Endodermal cell (in vitro differentiated cells): ENCODE measurements at regions not wholly inside any gene's neighbourhood (a gene's known extent, or its start where the extent isn't known, plus 50 kb on each side); places are given as distances from the start of the nearest gene placed in this dataset.

Experiments
- DNase-seq: peaks from one replicate; pipeline ENCODE4 v3.0.0-alpha.2; 2017
- H3K27ac ChIP-seq: 2 replicates; pipeline ENCODE4 v1.5.1; 2013; ENCODE audit warnings: mild to moderate bottlenecking, low read depth, low read length, moderate library complexity
- H3K27me3 ChIP-seq: 2 replicates; pipeline ENCODE4 v1.6.1; 2013; ENCODE audit warnings: mild to moderate bottlenecking, low read length, moderate library complexity; ENCODE audit not compliant: insufficient read depth, control insufficient read depth, poor library complexity, severe bottlenecking
- H3K36me3 ChIP-seq: 2 replicates; pipeline ENCODE4 v1.7.0; 2013; ENCODE audit warnings: mild to moderate bottlenecking, low read length, moderate library complexity; ENCODE audit not compliant: control insufficient read depth, insufficient read depth
- H3K4me1 ChIP-seq: one replicate; pipeline ENCODE4 v1.7.0; 2013; ENCODE audit warnings: low read length; ENCODE audit not compliant: control insufficient read depth, insufficient read depth
- H3K4me3 ChIP-seq: 2 replicates; pipeline ENCODE4 v1.5.1; 2013; ENCODE audit warnings: mild to moderate bottlenecking, low read length, moderate library complexity
- H3K9ac ChIP-seq: 2 replicates; pipeline ENCODE4 v1.6.1; 2013; ENCODE audit warnings: mild to moderate bottlenecking, low read length, moderate library complexity; ENCODE audit not compliant: poor library complexity, severe bottlenecking; ENCODE audit errors: extremely low read depth
- H3K9me3 ChIP-seq: 2 replicates; pipeline ENCODE4 v1.6.1; 2013; ENCODE audit warnings: mild to moderate bottlenecking, low read length, moderate library complexity; ENCODE audit not compliant: control insufficient read depth
- H3K27ac Mint-ChIP-seq: 2 replicates; pipeline ENCODE4 v1.8.0; 2020; ENCODE audit warnings: mixed read lengths
- H3K27me3 Mint-ChIP-seq: 2 replicates; pipeline ENCODE4 v1.8.0; 2021; ENCODE audit warnings: mild to moderate bottlenecking, mixed read lengths; ENCODE audit not compliant: insufficient read depth
- H3K36me3 Mint-ChIP-seq: 2 replicates; pipeline ENCODE4 v1.8.0; 2020; ENCODE audit warnings: low read depth, mixed read lengths
- H3K4me1 Mint-ChIP-seq: 2 replicates; pipeline ENCODE4 v1.8.0; 2020; ENCODE audit warnings: mixed read lengths
- H3K4me3 Mint-ChIP-seq: 2 replicates; pipeline ENCODE4 v1.8.0; 2020; ENCODE audit warnings: mild to moderate bottlenecking, moderate library complexity, mixed read lengths
- H3K9me3 Mint-ChIP-seq: 2 replicates; pipeline ENCODE4 v1.8.0; 2020; ENCODE audit warnings: mild to moderate bottlenecking, mixed read lengths
- WGBS, 2 experiments: methylation state at CpG; one replicate each; pipeline versions ENCODE4 v1.1.5 to v1.1.7; 2013; ENCODE audit warnings: missing lambda C conversion rate in 2 of 2, mixed read lengths in 1 of 2; ENCODE audit not compliant: insufficient coverage in 1 of 2, insufficient read length in 1 of 2; 5-methylcytosine and 5-hydroxymethylcytosine counted together
- TF ChIP-seq, protein P1 (sequence below): fragments of 200-600 bp; sonication (generic); conservative IDR thresholded peaks from 2 replicates; pipeline ENCODE4 v1.5.0; 2021; ENCODE audit warnings: antibody characterized with exemption, mild to moderate bottlenecking

DNA sequence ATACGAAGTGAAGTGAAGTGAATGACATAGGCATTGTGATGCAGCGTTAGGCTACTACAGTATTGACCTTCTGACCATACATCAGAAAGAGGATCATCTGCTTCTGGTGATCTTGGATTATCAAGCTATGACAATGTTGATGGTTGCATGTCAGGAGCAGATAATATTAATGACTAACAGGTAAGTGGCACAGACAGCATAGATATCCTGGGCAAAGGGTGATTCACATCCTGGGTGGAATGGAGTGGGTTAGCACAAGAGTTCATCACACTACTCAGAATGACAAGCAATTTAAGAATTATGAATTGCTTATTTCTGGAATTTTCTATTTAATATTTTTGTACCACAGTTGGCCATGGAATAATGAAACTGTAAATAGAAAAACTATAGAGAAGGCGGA is 397.9 kb upstream of the ATP2B1 start:
- no peak overlapping the region for H3K9ac ChIP-seq
- no peak for DNase-seq

DNA sequence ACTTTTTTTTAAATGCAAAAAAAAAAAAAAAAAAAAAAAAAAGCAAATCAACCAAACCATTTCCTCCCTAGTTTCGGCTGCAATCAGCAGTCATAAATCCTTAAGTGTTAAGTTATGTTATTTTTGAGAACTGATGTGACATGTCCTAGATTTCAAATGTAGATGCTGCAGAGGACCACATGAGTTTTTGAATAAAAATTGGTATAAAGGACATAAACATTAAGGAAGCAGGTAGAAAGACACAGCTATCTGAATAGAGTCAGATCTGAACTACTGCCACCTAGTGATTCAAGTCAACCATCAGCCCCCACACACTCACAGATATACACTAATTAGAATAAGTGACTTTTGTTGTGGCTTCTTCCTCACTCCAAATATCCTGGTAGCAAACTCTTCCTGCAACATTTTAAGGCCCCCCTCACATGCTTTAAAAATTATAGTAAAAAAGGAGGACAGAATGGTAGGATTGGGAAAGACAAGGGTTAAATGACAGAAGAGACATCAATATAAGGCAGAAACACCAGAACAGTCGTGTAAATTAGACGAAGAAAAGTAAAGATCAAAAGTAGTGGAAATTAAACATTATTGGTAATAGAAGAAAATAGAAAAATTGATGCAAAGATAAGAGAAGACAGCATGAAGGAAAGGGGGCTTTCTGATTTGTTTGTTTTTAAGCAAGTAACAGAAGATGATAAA is 394.5 kb upstream of the ATP2B1 start:
- H3K27ac Mint-ChIP-seq = no peak overlapping the region
- peaks cover 3% of the 10 kb centered on the region for H3K27me3 Mint-ChIP-seq
- H3K4me1 Mint-ChIP-seq = peaks cover 3% of the 10 kb centered on the region
- no peaks in the 10 kb centered on the region for H3K36me3 Mint-ChIP-seq
- no peaks in the 10 kb centered on the region for H3K36me3 ChIP-seq
- DNase-seq = no peak
- H3K27ac ChIP-seq = no peak overlapping the region
- WGBS, 2 experiments = 97 to 100% methylated on average over 2 to 3 of the region's 3 CpGs
- no peak overlapping the region for H3K9ac ChIP-seq
- no peaks in the 10 kb centered on the region for H3K9me3 Mint-ChIP-seq
- no peaks in the 10 kb centered on the region for H3K4me1 ChIP-seq
- TF ChIP-seq, protein P1, sequence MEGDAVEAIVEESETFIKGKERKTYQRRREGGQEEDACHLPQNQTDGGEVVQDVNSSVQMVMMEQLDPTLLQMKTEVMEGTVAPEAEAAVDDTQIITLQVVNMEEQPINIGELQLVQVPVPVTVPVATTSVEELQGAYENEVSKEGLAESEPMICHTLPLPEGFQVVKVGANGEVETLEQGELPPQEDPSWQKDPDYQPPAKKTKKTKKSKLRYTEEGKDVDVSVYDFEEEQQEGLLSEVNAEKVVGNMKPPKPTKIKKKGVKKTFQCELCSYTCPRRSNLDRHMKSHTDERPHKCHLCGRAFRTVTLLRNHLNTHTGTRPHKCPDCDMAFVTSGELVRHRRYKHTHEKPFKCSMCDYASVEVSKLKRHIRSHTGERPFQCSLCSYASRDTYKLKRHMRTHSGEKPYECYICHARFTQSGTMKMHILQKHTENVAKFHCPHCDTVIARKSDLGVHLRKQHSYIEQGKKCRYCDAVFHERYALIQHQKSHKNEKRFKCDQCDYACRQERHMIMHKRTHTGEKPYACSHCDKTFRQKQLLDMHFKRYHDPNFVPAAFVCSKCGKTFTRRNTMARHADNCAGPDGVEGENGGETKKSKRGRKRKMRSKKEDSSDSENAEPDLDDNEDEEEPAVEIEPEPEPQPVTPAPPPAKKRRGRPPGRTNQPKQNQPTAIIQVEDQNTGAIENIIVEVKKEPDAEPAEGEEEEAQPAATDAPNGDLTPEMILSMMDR = peak; percentile 84
- H3K9me3 ChIP-seq = no peaks in the 10 kb centered on the region
- no peak overlapping the region for H3K4me3 ChIP-seq
- H3K4me3 Mint-ChIP-seq = no peak overlapping the region
- H3K27me3 ChIP-seq = peaks cover 9% of the 10 kb centered on the region

More for the DNA sequence above, 397.9 kb upstream of the ATP2B1 start:
- no peaks in the 10 kb centered on the region for H3K36me3 Mint-ChIP-seq
- no peak overlapping the region for H3K4me3 Mint-ChIP-seq
- H3K27me3 ChIP-seq = no peaks in the 10 kb centered on the region
- no peaks in the 10 kb centered on the region for H3K4me1 ChIP-seq
- no peaks in the 10 kb centered on the region for H3K27me3 Mint-ChIP-seq
- no peaks in the 10 kb centered on the region for H3K9me3 ChIP-seq
- peaks cover 2% of the 10 kb centered on the region for H3K4me1 Mint-ChIP-seq
- 93 to 100% methylated on average over 2 to 3 of the region's 3 CpGs for WGBS, 2 experiments
- no peak overlapping the region for H3K27ac ChIP-seq
- no peak overlapping the region for H3K4me3 ChIP-seq
- H3K27ac Mint-ChIP-seq = no peak overlapping the region
- TF ChIP-seq, protein P1 = no peak
- no peaks in the 10 kb centered on the region for H3K36me3 ChIP-seq
- no peaks in the 10 kb centered on the region for H3K9me3 Mint-ChIP-seq

DNA sequence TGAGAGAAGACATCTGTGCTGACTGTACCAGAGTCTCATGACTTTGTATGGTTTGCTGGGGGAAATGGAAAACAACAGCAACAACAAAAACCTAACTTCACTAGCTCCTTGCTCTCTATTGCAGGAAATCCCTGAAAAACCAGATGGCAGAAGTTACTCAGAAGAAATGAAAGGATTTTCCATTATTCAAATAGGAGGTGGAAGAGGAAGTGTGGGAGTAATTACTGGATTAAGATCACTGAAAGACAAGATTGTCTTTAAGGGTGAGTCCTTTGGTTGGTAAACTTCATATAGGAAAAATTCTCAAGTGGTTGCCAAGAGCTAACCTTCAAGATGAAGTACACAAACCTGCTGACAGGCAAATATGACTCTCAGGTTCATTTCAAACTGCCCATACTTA is 391.9 kb upstream of the ATP2B1 start:
- Mint-ChIP-seq H3K4me3 (no peak overlapping the region), H3K36me3 (no peaks in the 10 kb centered on the region), H3K4me1 (peaks cover 5% of the 10 kb centered on the region), H3K9me3 (no peaks in the 10 kb centered on the region), H3K27ac (no peak overlapping the region), H3K27me3 (peaks cover 5% of the 10 kb centered on the region)
- H3K9me3 ChIP-seq = no peaks in the 10 kb centered on the region
- H3K9ac ChIP-seq = no peak overlapping the region
- peaks cover 14% of the 10 kb centered on the region for H3K27me3 ChIP-seq
- no peak for DNase-seq
- H3K4me3 ChIP-seq = no peak overlapping the region
- TF ChIP-seq, protein P1 = no peak
- H3K36me3 ChIP-seq = no peaks in the 10 kb centered on the region
- H3K27ac ChIP-seq = no peak overlapping the region
- peaks cover 4% of the 10 kb centered on the region for H3K4me1 ChIP-seq
